ENCODE measurements at regions not wholly inside any gene's neighbourhood (a gene's known extent, or its start where the extent isn't known, plus 50 kb on each side); places are given as distances from the start of the nearest gene placed in this dataset.

DNA sequence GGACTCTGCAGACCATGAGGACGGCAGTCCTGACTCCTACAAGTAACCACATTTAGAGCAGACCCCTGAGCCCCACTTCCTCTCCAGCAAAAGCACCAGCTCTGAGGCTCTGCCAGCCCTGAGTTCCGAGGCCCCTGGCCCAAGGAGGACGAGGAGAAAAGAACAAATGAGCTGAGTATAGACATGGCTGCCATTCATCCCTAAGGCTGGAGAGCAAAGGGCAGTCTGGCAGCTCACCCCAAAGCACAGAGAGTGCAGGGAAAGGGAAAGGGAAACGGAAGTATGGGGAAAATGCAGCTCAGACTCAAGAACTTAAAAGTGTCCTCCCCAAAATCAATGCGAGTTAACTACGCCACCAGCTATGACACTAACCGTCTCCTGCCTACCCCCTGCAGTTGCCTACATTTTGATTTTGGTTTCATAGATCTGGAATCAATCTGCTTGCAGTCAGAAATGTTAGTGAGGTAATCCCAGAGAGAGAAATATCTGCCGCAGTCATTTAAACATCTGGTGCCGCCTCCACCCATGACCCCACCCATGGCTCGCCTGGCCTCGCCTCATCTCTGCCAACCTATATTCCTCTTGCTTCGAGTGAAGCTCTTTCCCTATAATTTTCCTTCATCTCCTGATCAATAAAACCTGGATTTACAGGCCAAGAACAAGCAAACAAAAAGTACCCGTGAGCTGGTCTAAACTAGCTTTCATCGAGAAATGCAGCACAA, 49.6 kb upstream of the AFDN start:
- Histone ChIP-seq H3K4me1 (peaks cover 13% of the 10 kb centered on the region), H3K4me3 (ENCODE audit: low read depth, low read length) (no peak overlapping the region), H3K9me3 (no peaks in the 10 kb centered on the region), H3K27me3 (replicated peaks; ENCODE audit: control insufficient read depth, insufficient read depth, low read length) (no peaks in the 10 kb centered on the region), H3K36me3 (ENCODE audit: control insufficient read depth, insufficient read depth, low read length) (no peaks in the 10 kb centered on the region)
- no TSS peak for BruUV-seq (replicated peaks)
- H3K27ac Mint-ChIP-seq (ENCODE audit: unreplicated experiment): no peak overlapping the region
- intact Hi-C loops (cut with micrococcal nuclease; ENCODE audit: unreplicated experiment): no loop called here
- H3K36me3 Mint-ChIP-seq (ENCODE audit: insufficient read depth, unreplicated experiment): peaks cover 7% of the 10 kb centered on the region
- no peaks in the 10 kb centered on the region for H3K27me3 Mint-ChIP-seq (ENCODE audit: insufficient read depth, unreplicated experiment)
- ChIA-PET CTCF (no interaction called here), POLR2A (no interaction called here)
- H3K4me3 Mint-ChIP-seq (ENCODE audit: unreplicated experiment): no peak overlapping the region
- TF ChIP-seq, protein P1, sequence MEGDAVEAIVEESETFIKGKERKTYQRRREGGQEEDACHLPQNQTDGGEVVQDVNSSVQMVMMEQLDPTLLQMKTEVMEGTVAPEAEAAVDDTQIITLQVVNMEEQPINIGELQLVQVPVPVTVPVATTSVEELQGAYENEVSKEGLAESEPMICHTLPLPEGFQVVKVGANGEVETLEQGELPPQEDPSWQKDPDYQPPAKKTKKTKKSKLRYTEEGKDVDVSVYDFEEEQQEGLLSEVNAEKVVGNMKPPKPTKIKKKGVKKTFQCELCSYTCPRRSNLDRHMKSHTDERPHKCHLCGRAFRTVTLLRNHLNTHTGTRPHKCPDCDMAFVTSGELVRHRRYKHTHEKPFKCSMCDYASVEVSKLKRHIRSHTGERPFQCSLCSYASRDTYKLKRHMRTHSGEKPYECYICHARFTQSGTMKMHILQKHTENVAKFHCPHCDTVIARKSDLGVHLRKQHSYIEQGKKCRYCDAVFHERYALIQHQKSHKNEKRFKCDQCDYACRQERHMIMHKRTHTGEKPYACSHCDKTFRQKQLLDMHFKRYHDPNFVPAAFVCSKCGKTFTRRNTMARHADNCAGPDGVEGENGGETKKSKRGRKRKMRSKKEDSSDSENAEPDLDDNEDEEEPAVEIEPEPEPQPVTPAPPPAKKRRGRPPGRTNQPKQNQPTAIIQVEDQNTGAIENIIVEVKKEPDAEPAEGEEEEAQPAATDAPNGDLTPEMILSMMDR (IDR thresholded peaks at IDR 0.05; ENCODE audit: insufficient read depth in 1 of 2, low read depth in 1 of 2, low read length in 1 of 2, severe bottlenecking in 1 of 2, unreplicated experiment in 1 of 2): no peak
- H3K4me1 Mint-ChIP-seq (ENCODE audit: low read depth, unreplicated experiment): peaks cover 19% of the 10 kb centered on the region
- no peaks in the 10 kb centered on the region for H3K9me3 Mint-ChIP-seq (ENCODE audit: unreplicated experiment)
- DNase-seq: no peak
